H1 (cell line): ENCODE measurements at regions not wholly inside any gene's neighbourhood (a gene's known extent, or its start where the extent isn't known, plus 50 kb on each side); places are given as distances from the start of the nearest gene placed in this dataset.
"Not testable (repeated sequence)": the region's sequence is repeated elsewhere in the genome, so short reads cannot be mapped to it uniquely, and the experiment has no call there.

Source experiments
- CBX8 ChIP-seq: fragments of 300-800, 300-1000 bp; sonication (generic); IDR thresholded peaks from 2 replicates; pipeline ENCODE4 v1.7.1; 2016; ENCODE audit warnings: low read depth, low read length, borderline replicate concordance
- EP300 ChIP-seq, 2 experiments: IDR thresholded peaks; 1 replicate in 1 of 2; 2 replicates in 1 of 2; pipeline ENCODE4 v1.6.1; 2011 to 2012; ENCODE audit warnings: low read depth in 2 of 2, low read length in 2 of 2, mild to moderate bottlenecking in 2 of 2, borderline replicate concordance in 1 of 2, inconsistent platforms in 1 of 2, moderate library complexity in 1 of 2
- POLR2A ChIP-seq, 2 experiments: IDR thresholded peaks; 1 replicate in 1 of 2; 2 replicates in 1 of 2; pipeline ENCODE4 v1.6.1; 2011; ENCODE audit warnings: low read depth in 2 of 2, low read length in 2 of 2, mild to moderate bottlenecking in 2 of 2; ENCODE audit errors: control extremely low read depth in 1 of 2
- RNF2 ChIP-seq: fragments of 200-900, 300-1000 bp; sonication (generic); IDR thresholded peaks from 2 replicates; pipeline ENCODE4 v1.7.1; 2016; ENCODE audit warnings: borderline replicate concordance, low read depth, mild to moderate bottlenecking, antibody characterized with exemption, low read length; ENCODE audit not compliant: poor library complexity, severe bottlenecking; ENCODE audit errors: missing control alignments
- TAF7 ChIP-seq: optimal IDR thresholded peaks from 2 replicates; pipeline ENCODE3; 2011; ENCODE audit warnings: low read depth, mild to moderate bottlenecking, inconsistent platforms, low read length, moderate library complexity, borderline replicate concordance
- TEAD4 ChIP-seq: IDR thresholded peaks from 2 replicates; pipeline ENCODE4 v1.6.1; 2012; ENCODE audit warnings: low read depth, low read length, inconsistent platforms, mixed read lengths
- YY1 ChIP-seq: IDR thresholded peaks from 2 replicates; pipeline ENCODE4 v1.6.1; 2011; ENCODE audit warnings: low read depth, mild to moderate bottlenecking, low read length
- TF ChIP-seq, protein P1 (sequence below), 3 experiments: IDR thresholded peaks; 1 replicate in 2 of 3; 2 replicates in 1 of 3; pipeline versions ENCODE4 v1.5.1 to v1.6.1; 2011; ENCODE audit warnings: low read length in 3 of 3, mild to moderate bottlenecking in 3 of 3, inconsistent platforms in 2 of 3, low read depth in 1 of 3, moderate library complexity in 1 of 3; ENCODE audit not compliant: insufficient read depth in 1 of 3; ENCODE audit errors: control extremely low read depth in 1 of 3
- TF ChIP-seq, protein P2 (sequence below): IDR thresholded peaks from 2 replicates; pipeline ENCODE4 v1.6.1; 2011; ENCODE audit warnings: low read length, improper control_type of control experiment

DNA sequence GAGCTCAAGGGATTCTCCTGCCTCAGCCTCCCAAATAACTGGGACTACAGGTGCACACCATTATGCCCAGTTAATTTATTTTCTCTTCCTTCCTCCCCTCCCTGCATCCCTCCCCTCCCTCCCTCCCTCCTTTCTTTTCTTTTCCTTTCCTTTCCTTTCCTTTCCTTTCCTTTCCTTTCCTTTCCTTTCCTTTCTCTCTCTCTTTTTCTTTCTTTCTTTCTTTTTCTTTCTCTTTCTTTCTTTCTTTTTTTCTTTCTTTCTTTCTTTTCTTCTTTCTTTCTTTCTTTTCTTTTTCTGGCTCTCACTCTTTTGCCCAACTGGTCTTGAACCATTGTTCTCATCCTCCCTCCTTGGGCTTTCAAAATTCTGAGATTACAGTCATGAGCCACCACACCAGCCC, 873.0 kb upstream of the KLHL1 start:
- TF ChIP-seq EP300 (IDR thresholded peaks at IDR 0.05; ENCODE audit: borderline replicate concordance in 1 of 2, low read depth in 2 of 2, low read length in 2 of 2); RNF2; TAF7; CBX8; YY1; TEAD4; POLR2A (IDR thresholded peaks at IDR 0.05; ENCODE audit: control extremely low read depth in 1 of 2, low read depth in 2 of 2, low read length in 2 of 2): not testable (repeated sequence)
- TF ChIP-seq, protein P1, sequence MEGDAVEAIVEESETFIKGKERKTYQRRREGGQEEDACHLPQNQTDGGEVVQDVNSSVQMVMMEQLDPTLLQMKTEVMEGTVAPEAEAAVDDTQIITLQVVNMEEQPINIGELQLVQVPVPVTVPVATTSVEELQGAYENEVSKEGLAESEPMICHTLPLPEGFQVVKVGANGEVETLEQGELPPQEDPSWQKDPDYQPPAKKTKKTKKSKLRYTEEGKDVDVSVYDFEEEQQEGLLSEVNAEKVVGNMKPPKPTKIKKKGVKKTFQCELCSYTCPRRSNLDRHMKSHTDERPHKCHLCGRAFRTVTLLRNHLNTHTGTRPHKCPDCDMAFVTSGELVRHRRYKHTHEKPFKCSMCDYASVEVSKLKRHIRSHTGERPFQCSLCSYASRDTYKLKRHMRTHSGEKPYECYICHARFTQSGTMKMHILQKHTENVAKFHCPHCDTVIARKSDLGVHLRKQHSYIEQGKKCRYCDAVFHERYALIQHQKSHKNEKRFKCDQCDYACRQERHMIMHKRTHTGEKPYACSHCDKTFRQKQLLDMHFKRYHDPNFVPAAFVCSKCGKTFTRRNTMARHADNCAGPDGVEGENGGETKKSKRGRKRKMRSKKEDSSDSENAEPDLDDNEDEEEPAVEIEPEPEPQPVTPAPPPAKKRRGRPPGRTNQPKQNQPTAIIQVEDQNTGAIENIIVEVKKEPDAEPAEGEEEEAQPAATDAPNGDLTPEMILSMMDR (IDR thresholded peaks at IDR 0.05; ENCODE audit: control extremely low read depth in 1 of 3, insufficient read depth in 1 of 3, low read depth in 1 of 3, low read length in 3 of 3), result not testable (repeated sequence)
- TF ChIP-seq, protein P2, sequence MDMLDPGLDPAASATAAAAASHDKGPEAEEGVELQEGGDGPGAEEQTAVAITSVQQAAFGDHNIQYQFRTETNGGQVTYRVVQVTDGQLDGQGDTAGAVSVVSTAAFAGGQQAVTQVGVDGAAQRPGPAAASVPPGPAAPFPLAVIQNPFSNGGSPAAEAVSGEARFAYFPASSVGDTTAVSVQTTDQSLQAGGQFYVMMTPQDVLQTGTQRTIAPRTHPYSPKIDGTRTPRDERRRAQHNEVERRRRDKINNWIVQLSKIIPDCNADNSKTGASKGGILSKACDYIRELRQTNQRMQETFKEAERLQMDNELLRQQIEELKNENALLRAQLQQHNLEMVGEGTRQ, result not testable (repeated sequence)
